GM18507 (cell line): ENCODE measurements at regions not wholly inside any gene's neighbourhood (a gene's known extent, or its start where the extent isn't known, plus 50 kb on each side); places are given as distances from the start of the nearest gene placed in this dataset.
"Not testable (repeated sequence)": the region's sequence is repeated elsewhere in the genome, so short reads cannot be mapped to it uniquely, and the experiment has no call there.

ENCODE experiments used
- DNase-seq: peaks from one replicate; pipeline ENCODE4 v3.0.0; 2011; ENCODE audit warnings: low read depth; ENCODE audit not compliant: insufficient read length; ENCODE audit errors: extremely low spot score
- FAIRE-seq: peaks from 2 replicates; lab custom pipeline; 2011; peaks lifted over from hg19 to GRCh38; lab: Jason Lieb, UNC

DNA sequence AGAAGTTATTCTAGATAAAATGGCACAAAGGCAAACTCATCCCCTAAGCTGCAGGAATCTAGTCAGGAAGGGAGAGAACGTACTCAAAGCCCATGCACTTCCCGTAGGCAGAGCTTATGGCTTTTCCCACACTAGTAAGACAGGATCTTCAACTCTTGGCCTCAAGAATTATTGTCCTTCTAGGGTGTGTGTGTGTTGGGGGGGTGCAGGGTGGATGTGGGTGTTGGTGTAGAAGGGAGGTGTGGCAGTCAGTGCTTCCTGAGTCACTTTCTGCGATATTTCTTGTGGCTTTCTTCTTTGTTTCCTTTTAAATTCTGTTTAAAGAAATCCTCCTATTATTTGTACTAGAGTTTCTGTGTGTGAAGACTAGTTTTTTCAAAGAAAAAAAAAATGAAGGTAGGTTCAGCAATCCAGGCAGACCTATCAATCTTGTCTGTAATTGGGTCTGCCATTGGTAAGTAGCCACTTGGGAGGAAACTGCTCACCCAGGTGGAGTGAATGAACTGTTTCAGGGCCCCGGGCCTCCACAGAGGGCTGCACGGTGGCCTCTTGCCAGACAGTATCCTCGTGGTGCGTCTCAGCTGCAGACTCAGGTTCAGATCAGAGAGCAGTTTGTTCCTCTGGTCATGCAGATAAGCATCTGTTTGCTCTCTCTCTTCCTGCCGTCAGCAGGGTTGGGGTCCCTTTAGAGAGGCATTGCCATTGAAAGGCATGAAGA is 131.9 kb downstream of the NPR3 start:
- no peak for FAIRE-seq
- no peak for DNase-seq

DNA sequence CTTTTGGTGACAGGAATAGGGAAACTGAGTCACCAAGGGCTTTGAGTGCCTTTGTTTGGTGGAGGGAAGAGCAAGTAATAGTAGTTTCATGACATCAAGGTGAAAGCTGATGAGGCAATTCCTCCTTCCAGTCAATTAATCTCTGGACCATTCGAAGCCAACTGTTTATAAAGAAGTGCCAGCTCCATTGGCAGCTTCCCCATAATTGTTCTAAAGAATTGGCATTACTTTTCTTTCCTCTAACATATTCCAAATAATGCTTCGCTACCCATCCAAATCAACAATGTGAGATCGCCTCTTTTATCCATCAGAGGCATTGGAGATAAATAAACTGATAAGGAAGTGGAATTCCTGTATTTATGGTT is 132.4 kb downstream of the NPR3 start:
- DNase-seq = no peak
- FAIRE-seq = no peak

DNA sequence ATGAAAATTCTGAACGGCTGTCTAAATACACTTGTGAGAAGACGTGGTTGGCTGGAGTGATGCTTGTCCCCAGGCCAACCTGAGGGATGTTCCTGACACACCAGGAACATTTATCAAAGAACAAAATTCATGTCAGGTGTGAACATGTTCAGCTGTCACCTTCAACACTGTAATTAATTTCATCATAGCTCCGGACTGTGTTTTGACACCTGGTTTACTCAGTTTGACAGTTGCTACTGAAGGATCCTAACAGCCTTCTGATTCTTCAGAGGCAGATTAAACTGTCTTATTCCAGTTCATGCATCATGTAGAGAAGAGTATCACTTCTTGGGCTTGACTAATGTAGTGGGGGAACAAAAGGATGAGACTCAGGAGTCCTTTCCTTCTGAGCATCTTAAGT is 134.1 kb downstream of the NPR3 start:
- FAIRE-seq (no peak), DNase-seq (no peak)

DNA sequence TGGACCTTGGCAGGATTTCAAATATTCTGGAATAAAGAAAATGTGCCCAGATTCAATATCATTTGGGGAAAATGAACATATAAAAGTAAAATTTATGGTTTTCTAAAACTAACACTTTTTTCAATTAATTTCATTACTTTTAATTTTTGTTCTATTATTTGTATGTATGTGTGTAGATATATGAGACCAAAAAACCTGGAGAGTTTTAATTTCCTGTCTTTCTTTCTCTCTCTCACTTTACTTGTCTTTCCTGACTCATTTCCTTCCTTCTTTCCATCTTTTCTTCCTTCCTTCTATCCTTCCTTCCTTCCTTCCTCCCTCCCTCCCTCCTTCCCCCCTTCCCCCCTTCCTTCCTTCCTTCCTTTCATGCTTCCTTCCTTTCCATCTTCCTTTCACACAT is 137.0 kb downstream of the NPR3 start:
- DNase-seq (no peak), FAIRE-seq (no peak)

DNA sequence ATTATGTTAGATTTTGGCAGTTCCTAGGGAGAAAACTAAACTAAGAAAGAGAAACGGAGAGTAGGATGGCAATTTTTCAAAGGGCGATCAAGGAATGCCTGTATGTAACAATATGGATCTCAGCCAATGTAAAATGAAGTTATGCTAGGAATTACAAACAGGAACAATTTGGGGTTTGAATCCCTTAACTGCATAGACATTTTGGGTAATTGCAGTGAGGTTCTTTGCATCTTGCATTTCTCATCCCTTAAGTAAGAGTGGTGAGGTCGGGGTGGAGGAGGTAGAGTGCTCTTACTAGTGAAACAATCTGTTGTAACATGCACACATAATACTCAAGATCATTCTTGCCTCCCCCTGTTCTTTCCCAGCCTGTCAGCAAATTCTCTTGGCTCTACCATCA is 137.6 kb downstream of the NPR3 start:
- FAIRE-seq = no peak

DNA sequence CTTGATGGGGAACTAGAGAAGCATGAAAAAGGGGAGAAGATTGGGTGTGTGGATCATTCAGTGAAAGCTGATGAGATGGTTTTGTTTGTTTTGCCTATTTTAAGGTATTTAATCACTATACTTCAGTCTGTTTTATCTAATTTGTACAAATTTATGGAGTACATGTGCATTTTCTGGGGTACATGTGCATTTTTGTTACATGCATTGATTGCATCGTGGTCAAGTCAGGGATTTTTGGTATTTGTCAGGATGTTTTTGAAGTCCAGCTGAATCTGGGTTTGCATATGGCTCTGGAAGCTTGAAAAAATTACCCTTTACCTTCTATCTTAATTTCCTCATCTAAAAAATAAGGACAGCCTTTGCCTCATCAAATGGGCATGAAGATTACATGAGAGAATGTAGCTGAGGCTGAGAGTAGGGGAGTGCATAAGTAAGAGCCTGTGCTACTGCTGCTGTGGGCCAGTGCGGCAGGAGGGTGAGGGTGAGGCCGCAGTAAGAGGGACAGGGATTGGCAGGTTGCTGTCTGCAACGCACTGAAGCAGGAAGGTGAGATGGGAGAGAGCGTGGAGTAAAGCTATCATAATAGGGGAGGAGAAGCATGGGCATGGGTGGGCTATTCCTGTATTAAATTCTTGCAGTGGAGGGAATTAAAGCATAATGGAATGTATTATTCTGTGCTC is 139.8 kb downstream of the NPR3 start:
- DNase-seq = no peak

More for the DNA sequence above, 137.6 kb downstream of the NPR3 start:
- DNase-seq = no peak

DNA sequence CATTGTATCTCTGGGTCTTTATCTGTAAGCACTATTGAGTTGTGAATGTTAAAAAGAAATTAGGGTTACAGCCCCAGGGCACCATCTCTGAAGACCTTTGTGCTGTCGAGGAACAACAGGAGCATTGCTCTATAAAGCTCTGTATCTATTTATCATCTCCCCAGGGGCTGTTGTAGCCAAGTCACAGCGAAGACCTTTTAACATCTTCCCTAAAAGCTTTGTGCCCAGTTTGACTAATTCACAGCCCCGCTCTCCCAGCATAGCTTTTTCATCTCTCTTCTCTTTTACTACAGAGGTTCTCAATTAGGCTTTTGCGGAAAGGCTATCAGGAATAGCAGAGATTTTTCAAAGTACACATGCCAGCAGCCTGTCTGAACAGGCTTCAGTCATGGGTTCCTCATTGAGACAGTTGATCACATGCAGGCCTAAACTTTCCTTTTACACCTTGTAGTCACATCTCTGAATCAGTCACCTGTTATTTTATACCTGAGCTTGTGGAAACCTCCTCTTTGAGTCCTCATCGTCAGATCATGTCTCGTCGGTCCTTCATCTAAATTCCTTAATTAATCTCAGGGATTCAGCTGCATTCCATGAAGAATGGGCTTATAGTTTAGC is 140.5 kb downstream of the NPR3 start:
- DNase-seq (no peak), FAIRE-seq (no peak)

More for the DNA sequence above, 139.8 kb downstream of the NPR3 start:
- no peak for FAIRE-seq

DNA sequence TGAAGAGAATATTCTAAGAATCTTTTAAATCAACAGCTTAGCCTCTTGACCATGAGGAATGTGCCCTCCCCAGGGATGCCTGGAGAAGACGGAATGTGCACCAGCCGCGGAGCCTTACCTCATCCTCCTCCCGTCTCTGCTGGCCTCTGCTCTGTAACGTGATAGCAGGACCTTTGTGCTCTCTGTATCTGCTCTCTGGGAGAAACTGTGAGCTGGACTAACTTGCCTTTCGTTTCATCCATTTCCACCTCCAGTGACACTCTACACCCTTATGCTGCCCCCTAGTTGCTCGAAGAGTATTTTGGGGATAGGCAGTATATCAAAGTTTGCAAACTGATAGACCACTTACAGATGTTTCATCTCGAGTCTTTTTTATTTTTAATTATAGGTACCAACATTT is 141.4 kb downstream of the NPR3 start:
- DNase-seq (no peak), FAIRE-seq (no peak)

DNA sequence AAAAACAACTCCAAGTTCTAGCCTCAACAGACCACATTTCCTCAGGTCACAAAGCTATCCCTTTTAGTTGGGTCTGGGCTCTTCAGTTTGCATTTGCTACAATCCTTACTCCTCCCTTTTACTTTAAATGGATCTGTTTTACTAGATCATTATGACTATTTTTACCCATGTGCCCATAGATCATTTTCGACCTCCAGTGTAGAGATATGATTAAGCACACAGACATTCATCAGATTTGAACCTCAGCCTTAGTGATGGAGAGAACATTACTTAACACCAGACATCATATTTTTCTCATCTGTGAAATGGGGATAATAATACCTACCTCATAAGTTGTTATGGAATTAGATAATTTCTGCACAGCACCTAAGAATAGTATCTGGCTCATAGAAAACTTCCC is 141.9 kb downstream of the NPR3 start:
- no peak for FAIRE-seq

DNA sequence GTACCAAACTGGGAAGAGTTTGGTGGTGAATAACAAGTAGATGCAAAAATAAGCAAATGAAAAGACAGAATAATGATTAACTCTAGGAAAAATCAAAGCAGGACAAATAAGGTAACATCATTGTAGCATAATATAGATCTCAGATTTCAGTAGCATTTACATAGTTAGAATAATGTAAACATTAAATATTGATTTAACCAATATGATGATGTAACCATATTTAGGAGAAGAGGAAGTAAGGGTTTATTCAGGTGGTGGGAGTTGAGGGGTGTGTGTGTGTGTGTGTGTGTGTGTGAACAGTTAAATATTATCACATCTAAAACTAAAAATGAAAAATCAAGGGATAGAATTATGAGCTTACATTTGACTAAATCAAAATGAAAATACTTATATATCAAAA is 143.4 kb downstream of the NPR3 start:
- no peak for FAIRE-seq

More for the DNA sequence above, 141.9 kb downstream of the NPR3 start:
- no peak for DNase-seq

DNA sequence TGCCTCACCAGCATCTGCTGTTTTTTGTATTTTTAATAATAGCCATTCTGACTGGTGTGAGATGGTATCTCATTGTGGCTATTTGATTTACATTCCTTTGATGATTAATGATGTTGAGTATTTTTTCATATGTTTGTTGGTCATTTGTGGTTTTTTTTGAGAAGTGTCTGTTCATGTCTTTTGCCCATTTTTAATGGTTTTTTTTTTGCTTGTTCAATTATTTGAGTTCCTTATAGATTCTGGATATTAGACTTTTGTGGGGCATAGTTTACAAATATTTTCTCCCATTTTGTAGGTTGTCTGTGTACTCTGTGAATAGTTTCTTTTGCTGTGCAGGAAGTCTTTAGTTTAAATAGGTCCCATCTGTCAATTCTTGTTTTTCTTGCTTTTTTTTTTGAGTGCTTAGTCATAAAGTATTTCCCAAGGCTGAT is 148.1 kb downstream of the NPR3 start:
- no peak for DNase-seq
- FAIRE-seq = no peak

More for the DNA sequence above, 143.4 kb downstream of the NPR3 start:
- DNase-seq = no peak

DNA sequence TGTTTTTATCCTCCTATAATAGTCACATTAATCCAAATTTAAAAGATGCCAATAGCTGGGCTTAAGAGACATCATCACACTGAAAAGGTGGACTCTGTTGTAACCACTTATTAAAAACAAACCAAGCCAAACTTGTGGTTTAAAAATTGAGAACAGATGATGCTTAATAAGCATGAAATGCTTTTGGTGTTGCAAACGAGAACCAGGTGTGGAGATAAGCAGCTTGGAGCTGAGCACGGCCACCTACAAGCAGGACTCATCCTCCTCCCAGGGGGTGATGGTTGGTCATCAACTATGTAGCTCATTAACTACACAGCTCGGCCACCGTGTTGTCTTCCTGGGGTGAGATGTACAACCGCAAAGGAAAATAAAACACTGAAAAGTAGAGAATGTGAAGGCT is 154.4 kb downstream of the NPR3 start:
- FAIRE-seq (no peak), DNase-seq (no peak)

DNA sequence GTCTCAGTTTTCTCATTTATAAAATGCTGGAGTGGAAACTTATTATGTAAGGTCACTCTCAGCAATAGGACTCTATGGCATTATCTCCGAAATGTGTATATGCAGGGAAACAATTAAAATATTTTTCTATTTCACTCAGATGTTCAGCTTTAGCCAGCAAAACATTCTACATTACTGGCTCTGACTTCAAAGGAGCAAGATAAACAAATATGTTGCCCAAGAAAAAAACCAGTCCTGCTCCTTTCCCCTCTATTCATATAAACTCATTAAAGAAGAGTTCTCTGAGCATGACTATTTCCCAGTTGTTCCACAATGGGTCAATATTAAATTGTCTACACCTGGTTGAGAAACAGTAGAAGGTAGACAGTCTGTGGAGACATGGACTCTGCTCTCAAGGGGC is 155.0 kb downstream of the NPR3 start:
- FAIRE-seq (no peak), DNase-seq (no peak)

DNA sequence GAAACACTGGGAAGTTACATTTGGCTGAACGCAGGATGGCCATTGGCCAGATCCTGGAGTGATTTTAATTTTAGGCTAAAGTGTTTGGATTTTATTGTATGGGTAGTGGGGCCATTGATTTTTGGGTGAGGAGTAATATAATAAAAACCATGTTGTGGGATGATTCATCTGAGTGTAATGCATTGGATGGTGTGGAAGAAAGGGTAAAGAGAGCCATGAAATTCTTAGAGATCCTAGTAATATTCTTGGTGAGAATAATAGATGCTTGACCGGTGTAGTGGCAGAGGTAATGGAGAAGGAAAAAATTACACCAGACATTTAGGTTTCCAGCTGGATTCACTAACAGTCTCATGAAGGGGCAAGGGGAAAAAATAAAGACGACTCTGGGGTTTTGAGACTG is 158.1 kb downstream of the NPR3 start:
- DNase-seq (no peak), FAIRE-seq (no peak)

DNA sequence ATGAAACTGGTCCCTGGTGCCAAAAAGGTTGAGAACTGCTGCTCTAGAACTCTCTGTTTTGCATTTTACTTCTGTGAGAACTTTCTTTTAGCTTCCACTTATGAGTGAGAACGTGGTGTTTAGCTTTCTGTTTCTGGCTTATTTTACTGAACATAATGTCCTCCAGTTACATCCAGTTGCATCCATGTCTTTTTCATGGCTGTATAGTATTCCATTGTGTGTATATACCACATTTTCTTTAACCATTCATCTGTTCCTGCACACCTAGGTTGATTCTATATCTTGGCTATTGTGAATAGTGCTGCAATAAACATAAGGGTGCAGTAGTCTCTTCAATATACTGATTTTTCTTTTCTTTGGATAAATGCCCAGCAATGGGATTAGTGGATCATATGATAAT is 165.7 kb downstream of the NPR3 start:
- no peak for FAIRE-seq
- DNase-seq = no peak

DNA sequence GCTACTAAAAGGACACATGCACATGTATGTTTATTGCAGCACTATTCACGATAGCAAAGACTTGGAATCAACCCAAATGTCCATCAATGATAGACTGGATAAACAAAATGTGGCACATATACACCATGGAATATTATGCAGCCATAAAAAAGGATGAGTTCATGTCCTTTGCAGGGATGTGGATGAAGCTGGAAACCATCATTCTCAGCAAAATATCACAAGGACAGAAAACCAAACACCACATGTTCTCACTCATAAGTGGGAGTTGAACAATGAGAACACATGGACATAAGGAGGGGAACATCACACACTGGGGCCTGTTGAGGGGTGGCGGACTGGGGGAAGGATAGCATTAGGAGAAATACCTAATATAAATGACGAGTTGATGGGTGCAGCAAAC is 168.2 kb downstream of the NPR3 start:
- FAIRE-seq, DNase-seq: not testable (repeated sequence)

DNA sequence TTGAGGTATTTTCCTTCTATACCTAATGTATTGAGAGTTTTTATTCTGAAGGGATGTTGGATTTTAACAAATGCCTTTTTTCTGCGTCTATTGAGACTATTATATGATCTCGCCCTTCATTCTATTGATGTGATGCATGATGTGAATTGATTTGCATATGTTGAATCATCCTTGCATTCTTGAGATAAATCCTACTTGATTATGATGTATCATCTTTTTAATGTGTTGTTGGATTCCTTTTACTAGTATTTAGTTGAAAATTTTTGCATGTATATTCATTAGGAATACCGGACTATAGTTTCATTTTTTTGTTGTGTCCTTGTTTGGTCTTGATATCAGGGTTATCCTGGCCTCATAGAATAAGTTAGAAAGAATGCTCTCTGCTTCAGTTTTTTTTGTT is 169.7 kb downstream of the NPR3 start:
- no peak for FAIRE-seq

DNA sequence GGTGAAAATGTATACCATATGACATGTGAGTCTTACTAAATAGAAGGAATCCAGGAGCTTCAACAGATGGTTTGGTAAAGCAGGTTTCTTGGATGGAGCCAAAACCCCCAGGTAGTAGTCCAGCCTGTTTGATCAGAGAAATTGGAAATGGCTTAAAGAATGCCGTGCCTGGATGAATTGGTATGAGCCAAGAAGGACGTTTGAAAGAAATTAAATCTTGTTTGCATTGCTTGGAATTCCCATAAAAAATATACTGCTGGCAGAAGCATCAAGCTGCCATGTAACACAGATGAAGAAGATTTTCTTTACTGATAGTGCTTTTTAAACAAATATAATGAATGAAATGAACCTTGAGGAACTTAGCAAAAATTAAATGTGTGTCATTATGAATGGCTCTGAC is 176.3 kb downstream of the NPR3 start:
- DNase-seq (no peak), FAIRE-seq (no peak)

More for the DNA sequence above, 169.7 kb downstream of the NPR3 start:
- no peak for DNase-seq

DNA sequence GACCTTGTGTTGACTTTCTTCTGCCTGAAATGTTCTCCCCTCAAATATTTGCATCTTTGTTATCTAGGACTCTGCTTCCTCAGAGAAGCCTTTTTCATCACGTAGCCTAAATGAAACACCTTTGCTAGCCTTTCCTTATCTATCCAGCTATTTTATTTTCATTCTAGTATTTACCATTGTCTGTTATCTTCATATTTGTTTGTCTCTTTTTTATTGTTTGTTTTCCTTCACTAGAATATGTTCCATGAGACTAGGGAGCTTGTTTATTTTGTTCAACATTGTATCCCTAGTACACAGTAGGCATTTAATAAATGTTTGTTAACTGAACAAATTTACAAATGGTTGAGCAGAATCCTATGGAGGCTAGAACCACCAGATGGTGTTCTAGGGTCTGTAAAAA is 178.0 kb downstream of the NPR3 start:
- no peak for DNase-seq
- FAIRE-seq = no peak

DNA sequence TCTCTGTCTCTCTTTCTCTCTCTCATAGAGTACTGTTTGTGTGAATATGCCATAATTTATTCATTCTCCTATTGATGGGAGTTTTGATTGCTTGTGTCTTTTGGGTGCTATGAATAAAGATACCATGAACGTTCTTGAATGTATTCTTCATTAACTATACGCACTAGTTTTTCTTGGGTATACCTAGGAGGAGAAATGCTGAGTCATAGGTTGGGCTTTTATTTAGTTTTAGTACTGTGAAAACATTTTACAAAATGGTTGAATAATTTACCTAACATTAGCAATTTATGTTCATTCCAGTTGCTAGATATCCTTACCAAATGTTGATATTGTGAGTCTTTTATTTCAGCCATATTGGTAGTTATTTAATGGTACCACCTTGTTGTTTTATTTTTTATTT is 192.5 kb downstream of the NPR3 start:
- no peak for DNase-seq
- FAIRE-seq = no peak

DNA sequence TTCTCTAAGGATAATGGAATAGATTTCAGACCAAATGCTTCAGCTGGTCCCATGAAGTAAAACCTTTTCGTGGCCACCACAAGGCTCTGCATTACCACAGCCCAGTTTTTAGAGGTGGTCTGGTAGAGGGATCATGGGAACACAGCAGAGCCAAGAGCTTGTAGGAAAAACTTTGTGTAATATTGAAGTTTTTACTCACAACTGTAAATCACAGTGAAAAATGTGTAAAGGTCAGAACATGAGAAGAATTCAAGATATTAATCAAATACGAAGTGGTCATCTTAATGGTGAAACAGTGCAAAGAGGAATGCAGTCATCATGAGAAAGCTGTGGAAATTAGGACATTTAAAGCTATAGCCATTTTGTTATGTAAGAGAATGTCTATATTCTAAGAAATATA is 197.5 kb downstream of the NPR3 start:
- FAIRE-seq = no peak

More for the DNA sequence above, 197.5 kb downstream of the NPR3 start:
- no peak for DNase-seq
